K562 (cell line): ENCODE measurements at regions not wholly inside any gene's neighbourhood (a gene's known extent, or its start where the extent isn't known, plus 50 kb on each side); places are given as distances from the start of the nearest gene placed in this dataset.

Source experiments
- ATAC-seq: fragments of 200-7000 bp; cut with Tn5 transposase; 3 replicates; pipeline ENCODE4 v1.9.1; 2020; ENCODE audit warnings: moderate library complexity
- BruUV-seq: library from RNA; stranded (reverse); fragments of 400-500 nt; replicated peaks from 2 replicates; lab custom pipeline; 2021; lab: Mats Ljungman, UMichigan
- CTCF ChIA-PET: fragments of 300-600 bp; formaldehyde crosslinking; extraction: SDS; loops from one replicate; lab custom pipeline; 2021; ENCODE audit warnings: low intra/inter-chr PET ratio; lab: Yijun Ruan, JAX
- POLR2A ChIA-PET: fragments of 300-600, 350-650 bp; sonication (Branson Sonifier 250); formaldehyde crosslinking; extraction: SDS; loops from one replicate; lab custom pipeline; 2021; ENCODE audit warnings: antibody characterized with exemption, inconsistent platforms; lab: Yijun Ruan, JAX
- DNase-seq, 4 experiments: peaks; one replicate each; pipeline versions ENCODE4 v3.0.0 to v3.0.0-alpha.2; 2011 to 2018; ENCODE audit warnings: low spot score in 3 of 4, mixed read lengths in 3 of 4; ENCODE audit errors: extremely low read depth in 1 of 4
- FAIRE-seq: peaks from 2 replicates; lab custom pipeline; 2011; peaks lifted over from hg19 to GRCh38; lab: Jason Lieb, UNC
- H2AFZ ChIP-seq: 2 replicates; pipeline ENCODE4 v1.6.0; 2011; ENCODE audit warnings: low read depth, low read length, control low read depth, inconsistent platforms
- H3K27ac ChIP-seq: fragments of 200-600 bp; 3 replicates; pipeline ENCODE4 v1.8.0; 2011; ENCODE audit warnings: low read depth, mild to moderate bottlenecking, control low read depth, inconsistent platforms, low read length, moderate library complexity, mixed read lengths; ENCODE audit errors: extremely low read depth
- H3K27me3 ChIP-seq, 2 experiments: fragments of 300-600 bp in 1 of 2; 2 replicates in 1 of 2; 3 replicates in 1 of 2; pipeline versions ENCODE4 v1.6.0 to v1.8.0; 2011; ENCODE audit warnings: inconsistent platforms in 2 of 2, low read length in 2 of 2, mild to moderate bottlenecking in 1 of 2, mixed read lengths in 1 of 2, moderate library complexity in 1 of 2; ENCODE audit not compliant: control insufficient read depth in 2 of 2, insufficient read depth in 2 of 2
- H3K36me3 ChIP-seq: fragments of 300-600 bp; 3 replicates; pipeline ENCODE4 v1.8.0; 2011; ENCODE audit warnings: mild to moderate bottlenecking, low read length, inconsistent platforms; ENCODE audit not compliant: control insufficient read depth, insufficient read depth
- H3K4me1 ChIP-seq, 2 experiments: fragments of 200-600 bp in 1 of 2; replicated peaks in 1 of 2; 2 replicates in 1 of 2; 3 replicates in 1 of 2; pipeline versions ENCODE4 v1.5.1 to v1.8.0; 2011; ENCODE audit warnings: inconsistent platforms in 2 of 2, low read length in 2 of 2, mild to moderate bottlenecking in 1 of 2, mixed read lengths in 1 of 2, moderate library complexity in 1 of 2; ENCODE audit not compliant: control insufficient read depth in 2 of 2, insufficient read depth in 2 of 2
- H3K4me2 ChIP-seq: 2 replicates; pipeline ENCODE4 v1.6.1; 2011; ENCODE audit warnings: low read length, control low read depth, inconsistent platforms, mixed read lengths; ENCODE audit not compliant: insufficient read depth
- H3K4me3 ChIP-seq: fragments of 200-600 bp; sonication (generic), shearing (Covaris generic); 2 replicates; pipeline ENCODE4 v1.5.1; 2016; ENCODE audit warnings: control low read depth, inconsistent platforms
- H3K79me2 ChIP-seq: fragments of 200-600 bp; 3 replicates; pipeline ENCODE4 v1.8.0; 2011; ENCODE audit warnings: low read length, inconsistent platforms; ENCODE audit not compliant: control insufficient read depth, insufficient read depth
- H3K9ac ChIP-seq, 2 experiments: 2 replicates each; pipeline versions ENCODE4 v1.6.0 to v1.6.1; 2011; ENCODE audit warnings: low read depth in 2 of 2, low read length in 2 of 2, control low read depth in 1 of 2, inconsistent platforms in 1 of 2, mild to moderate bottlenecking in 1 of 2, mixed read lengths in 1 of 2; ENCODE audit not compliant: insufficient read depth in 1 of 2
- H3K9me1 ChIP-seq: one replicate; pipeline ENCODE4 v1.6.0; 2011; ENCODE audit warnings: inconsistent platforms, mild to moderate bottlenecking, low read length, moderate library complexity; ENCODE audit not compliant: control insufficient read depth, insufficient read depth
- H3K9me3 ChIP-seq: replicated peaks from 2 replicates; pipeline ENCODE4 v1.5.1; 2011; ENCODE audit warnings: low read depth, low read length, inconsistent platforms; ENCODE audit not compliant: control insufficient read depth, insufficient read depth
- H4K20me1 ChIP-seq: replicated peaks from 2 replicates; pipeline ENCODE4 v1.6.1; 2011; ENCODE audit warnings: low read length, inconsistent platforms, mixed read lengths; ENCODE audit not compliant: control insufficient read depth, insufficient read depth
- ADNP ChIP-seq: fragments of 200-800 bp; sonication (Bioruptor generic); IDR thresholded peaks from 2 replicates; pipeline ENCODE4 v1.6.1; 2016; ENCODE audit warnings: missing genetic modification characterization, missing compliant biosample characterization
- ELF1 ChIP-seq: fragments of 200-800 bp; sonication (Bioruptor generic); IDR thresholded peaks from 2 replicates; pipeline ENCODE4 v1.6.1; 2016; ENCODE audit warnings: missing genetic modification characterization, missing compliant biosample characterization
- EZH2 ChIP-seq: IDR thresholded peaks from 2 replicates; pipeline ENCODE4 v1.6.1; 2012; ENCODE audit warnings: low read depth, mild to moderate bottlenecking, inconsistent platforms, low read length, borderline replicate concordance
- HMG20A ChIP-seq: fragments of 450-650 bp; formaldehyde crosslinking; conservative IDR thresholded peaks from 2 replicates; pipeline ENCODE4 v1.4.0; 2020; ENCODE audit warnings: mild to moderate bottlenecking, mixed read lengths
- NFATC3 ChIP-seq: fragments of 450-650 bp; IDR thresholded peaks from 2 replicates; pipeline ENCODE4 v1.6.1; 2017; ENCODE audit warnings: mild to moderate bottlenecking
- POLR3A ChIP-seq: IDR thresholded peaks from 2 replicates; pipeline ENCODE4 v1.6.1; 2011; ENCODE audit warnings: borderline replicate concordance, mild to moderate bottlenecking, moderate library complexity; ENCODE audit not compliant: insufficient read length, insufficient read depth; ENCODE audit errors: extremely low read depth
- PTBP1 ChIP-seq: fragments of 200-400 bp; formaldehyde crosslinking; IDR thresholded peaks from 2 replicates; pipeline ENCODE4 v1.6.1; 2017; ENCODE audit warnings: low read depth, low read length
- SMAD1 ChIP-seq: fragments of 150-350 bp; IDR thresholded peaks from 2 replicates; pipeline ENCODE4 v1.6.1; 2014; ENCODE audit warnings: low read length, low read depth; ENCODE audit not compliant: partially characterized antibody
- SNIP1 ChIP-seq: fragments of 450-650 bp; IDR thresholded peaks from 2 replicates; pipeline ENCODE4 v1.7.1; 2017; ENCODE audit warnings: low read depth, mild to moderate bottlenecking
- TEAD2 ChIP-seq: fragments of 450-650 bp; IDR thresholded peaks from 2 replicates; pipeline ENCODE4 v1.6.1; 2016; ENCODE audit warnings: missing genetic modification characterization, control low read depth, missing compliant biosample characterization
- TSC22D4 ChIP-seq: fragments of 450-650 bp; IDR thresholded peaks from 2 replicates; pipeline ENCODE4 v1.6.1; 2016; ENCODE audit warnings: missing genetic modification characterization, missing biosample characterization, control low read depth
- in situ Hi-C: fragments of 300-500 bp; cut with MboI; formaldehyde crosslinking; loops from 4 replicates; pipeline ENCODE4 v1.15.0; 2018; ENCODE audit warnings: inconsistent platforms, mixed read lengths
- intact Hi-C: fragments of 100-400 bp; cut with micrococcal nuclease; formaldehyde crosslinking; loops from 2 replicates; pipeline ENCODE4 v1.14.2; 2022
- TF ChIP-seq, protein P1 (sequence below): sonication (generic); formaldehyde crosslinking; IDR thresholded peaks from 2 replicates; pipeline ENCODE4 v1.8.0; 2023; ENCODE audit warnings: mild to moderate bottlenecking, missing genetic modification reagents

DNA sequence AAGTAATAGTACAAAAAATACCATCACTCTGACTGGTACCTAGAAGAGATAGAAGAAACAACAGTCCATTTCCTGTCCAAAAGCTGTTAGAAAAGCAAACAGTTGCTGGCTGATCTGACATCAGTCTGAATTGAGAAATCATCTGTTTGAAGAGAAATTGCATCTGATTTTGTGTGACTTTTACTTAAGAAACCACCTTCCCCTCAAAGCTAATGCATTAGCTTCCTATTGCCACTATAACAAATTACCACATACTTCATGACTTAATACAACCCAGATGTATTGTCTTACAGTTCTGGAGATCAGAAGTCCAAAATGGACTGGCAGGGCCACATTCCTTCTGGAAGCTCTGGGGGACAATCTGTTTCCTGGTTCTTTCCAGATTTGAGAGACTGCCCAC lies 385.9 kb upstream of the TLE4 start:
- H2AFZ ChIP-seq = no peak overlapping the region
- no peak for DNase-seq
- ATAC-seq = no peak
- no peak for FAIRE-seq
- no peaks in the 10 kb centered on the region for H3K36me3 ChIP-seq
- H4K20me1 ChIP-seq = no peaks in the 10 kb centered on the region
- CTCF ChIA-PET = no interaction called here
- no peaks in the 10 kb centered on the region for H3K4me1 ChIP-seq
- no peak overlapping the region for H3K4me2 ChIP-seq
- BruUV-seq = no TSS peak
- no peaks in the 10 kb centered on the region for H3K27me3 ChIP-seq
- H3K27ac ChIP-seq = no peak overlapping the region
- POLR2A ChIA-PET = no interaction called here
- intact Hi-C loops = no loop called here
- H3K9me1 ChIP-seq = no peaks in the 10 kb centered on the region
- no peak overlapping the region for H3K9ac ChIP-seq
- no peak overlapping the region for H3K4me3 ChIP-seq
- in situ Hi-C loops = no loop called here
- no peaks in the 10 kb centered on the region for H3K9me3 ChIP-seq
- H3K79me2 ChIP-seq = no peaks in the 10 kb centered on the region
- no peak for TF ChIP-seq HMG20A (CRISPR knock-in tag)
- TF ChIP-seq EZH2 = no peak
- TF ChIP-seq ADNP (tag) = no peak
- no peak for TF ChIP-seq NFATC3
- no peak for TF ChIP-seq ELF1 (tag)
- no peak for TF ChIP-seq TEAD2
- TF ChIP-seq SNIP1 = no peak
- no peak for TF ChIP-seq PTBP1
- no peak for TF ChIP-seq POLR3A
- no peak for TF ChIP-seq TSC22D4 (tag)
- TF ChIP-seq, protein P1, sequence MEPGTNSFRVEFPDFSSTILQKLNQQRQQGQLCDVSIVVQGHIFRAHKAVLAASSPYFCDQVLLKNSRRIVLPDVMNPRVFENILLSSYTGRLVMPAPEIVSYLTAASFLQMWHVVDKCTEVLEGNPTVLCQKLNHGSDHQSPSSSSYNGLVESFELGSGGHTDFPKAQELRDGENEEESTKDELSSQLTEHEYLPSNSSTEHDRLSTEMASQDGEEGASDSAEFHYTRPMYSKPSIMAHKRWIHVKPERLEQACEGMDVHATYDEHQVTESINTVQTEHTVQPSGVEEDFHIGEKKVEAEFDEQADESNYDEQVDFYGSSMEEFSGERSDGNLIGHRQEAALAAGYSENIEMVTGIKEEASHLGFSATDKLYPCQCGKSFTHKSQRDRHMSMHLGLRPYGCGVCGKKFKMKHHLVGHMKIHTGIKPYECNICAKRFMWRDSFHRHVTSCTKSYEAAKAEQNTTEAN (CRISPR knock-in tag) = no peak
- no peak for TF ChIP-seq SMAD1
